HG03460 (cell line): ENCODE measurements at regions not wholly inside any gene's neighbourhood (a gene's known extent, or its start where the extent isn't known, plus 50 kb on each side); places are given as distances from the start of the nearest gene placed in this dataset.

Source experiments
- ATAC-seq: cut with Tn5 transposase; IDR thresholded peaks from one replicate; pipeline ENCODE4 v1.9.1; 2021; ENCODE audit not compliant: unreplicated experiment

DNA sequence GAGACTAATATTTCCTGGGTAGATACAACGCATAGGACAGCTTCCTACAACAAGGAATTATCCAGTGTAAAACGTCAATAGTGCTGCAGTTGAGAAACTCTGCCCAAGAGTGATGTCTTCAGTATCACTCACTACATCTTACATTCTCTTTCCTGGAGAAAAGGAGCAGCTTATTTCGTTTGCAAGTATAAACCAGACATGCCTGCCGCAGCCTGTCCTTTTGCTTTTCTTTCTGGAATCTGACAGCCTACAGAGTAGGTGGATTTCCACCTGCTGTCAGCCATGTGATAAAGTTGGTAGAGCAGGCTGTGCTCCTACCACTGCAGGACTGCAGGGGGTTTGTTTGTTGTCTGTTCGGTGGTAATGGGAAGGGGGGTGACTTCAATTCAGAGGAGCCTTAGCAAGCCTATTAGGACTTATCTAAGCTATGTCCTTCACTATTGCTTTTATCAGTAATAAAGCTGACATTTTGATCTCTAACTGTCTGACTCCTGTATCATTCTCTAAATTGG lies 439.1 kb downstream of the GRB14 start:
- ATAC-seq, result no peak

- no peak for ATAC-seq
Measured at GRCh38 chr2:164178835-164179465, 442.3 kb downstream of the GRB14 start.

GRCh38 chr2:164164602-164165001 lies 428.8 kb upstream of the FIGN start:
- no peak for ATAC-seq

GRCh38 chr2:164155558-164155957 lies 419.8 kb upstream of the FIGN start:
- ATAC-seq, result no peak

DNA sequence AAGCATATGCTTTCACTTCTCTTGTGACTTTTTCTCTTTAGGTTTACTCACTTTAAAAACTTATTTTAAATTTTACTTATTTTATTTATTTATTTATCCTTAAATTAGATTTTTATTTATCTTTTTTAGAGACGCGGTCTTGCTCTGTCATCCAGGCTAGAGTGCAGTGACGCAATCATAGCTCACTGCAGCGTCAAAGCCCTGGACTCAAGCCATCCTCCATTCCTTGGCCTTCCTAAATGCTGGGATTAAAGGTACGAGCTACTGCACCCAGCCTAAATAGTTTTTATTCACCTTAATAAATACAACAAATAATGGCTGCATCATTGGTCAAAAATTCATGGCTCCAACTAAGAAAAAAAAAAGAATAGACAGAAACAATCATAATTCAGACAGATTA lies 415.7 kb upstream of the FIGN start:
- no peak for ATAC-seq

DNA sequence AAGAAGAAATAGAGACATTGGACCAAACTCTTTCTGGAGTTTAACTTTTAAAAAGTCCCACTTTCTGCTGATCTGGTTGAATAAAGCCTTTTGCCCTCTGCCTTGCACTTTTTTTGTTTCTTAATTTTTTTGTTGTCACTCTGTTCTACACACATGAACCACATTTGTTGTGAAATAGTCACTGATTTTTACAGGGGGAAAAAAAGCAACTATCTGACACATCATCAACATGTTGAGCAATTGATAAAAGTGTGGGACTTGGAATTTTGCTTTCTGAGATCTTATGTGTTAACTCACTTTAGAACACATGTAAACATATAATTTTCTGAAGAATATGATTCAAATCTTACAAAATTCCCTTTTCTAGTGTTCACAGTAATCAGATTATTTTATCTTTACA lies 414.8 kb upstream of the FIGN start:
- no peak for ATAC-seq

- no peak for ATAC-seq
Measured at GRCh38 chr2:164146441-164146840, 410.6 kb upstream of the FIGN start.

DNA sequence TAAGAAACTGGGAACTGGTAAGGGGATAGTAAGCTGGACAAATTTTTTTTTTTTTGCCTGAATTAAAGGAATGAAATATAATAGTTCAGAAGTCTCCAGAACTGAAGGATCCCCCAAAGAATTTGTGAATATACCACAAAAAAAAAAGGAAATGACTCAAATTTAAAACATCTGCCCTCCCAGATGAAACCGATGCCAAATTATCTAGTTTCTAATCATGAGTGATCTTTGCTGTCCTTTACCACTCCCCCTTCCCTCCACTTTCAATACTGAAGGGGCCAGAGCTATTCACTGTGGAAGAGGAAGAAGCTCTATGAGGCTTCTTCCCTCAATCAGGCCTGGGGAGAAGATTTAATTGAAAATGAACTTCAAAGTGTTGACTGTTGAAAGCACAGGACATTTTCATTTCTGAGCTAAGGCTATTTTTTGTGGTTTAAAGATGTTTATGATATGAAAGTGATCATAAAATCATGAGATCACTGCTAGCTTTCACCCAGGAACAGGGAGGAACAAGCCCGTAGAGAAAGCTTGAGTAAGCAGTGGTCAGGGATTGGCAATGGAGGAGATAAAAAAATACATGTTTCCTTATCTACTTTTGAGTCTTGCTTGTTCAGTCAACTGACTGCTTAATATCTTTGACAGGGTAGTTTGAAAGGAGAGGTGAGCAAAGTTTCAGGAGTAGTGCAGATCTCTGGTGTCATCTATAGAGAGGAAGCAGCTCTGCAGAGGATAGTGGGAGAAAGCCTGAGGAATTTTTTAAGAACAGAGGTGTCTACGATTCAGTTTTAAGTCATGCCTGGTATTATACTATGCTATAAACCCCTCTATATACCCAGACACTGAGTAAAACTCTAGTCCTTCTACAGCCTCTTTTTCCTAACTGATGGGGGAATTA lies 409.5 kb upstream of the FIGN start:
- no peak for ATAC-seq

- ATAC-seq, result no peak
Measured at GRCh38 chr2:164143183-164143930, 407.5 kb upstream of the FIGN start.

DNA sequence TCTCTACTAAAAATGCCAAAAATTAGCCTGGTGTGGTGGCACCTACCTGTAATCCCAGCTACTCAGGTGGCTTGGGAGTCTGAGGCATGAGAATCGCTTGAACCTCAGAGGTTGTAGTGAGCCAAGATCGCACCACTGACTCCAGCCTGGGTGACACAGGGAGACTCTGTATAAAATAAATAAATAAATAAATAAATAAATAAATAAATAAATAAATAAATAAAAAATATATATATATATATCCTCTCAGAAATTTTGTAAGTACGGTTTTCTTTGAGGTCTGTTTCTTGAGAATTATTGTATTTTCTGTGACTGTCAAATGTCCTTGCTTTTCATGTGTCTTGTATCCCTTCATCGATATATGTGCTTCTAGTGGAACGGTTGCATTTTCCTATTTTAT lies 406.9 kb upstream of the FIGN start:
- no peak for ATAC-seq

DNA sequence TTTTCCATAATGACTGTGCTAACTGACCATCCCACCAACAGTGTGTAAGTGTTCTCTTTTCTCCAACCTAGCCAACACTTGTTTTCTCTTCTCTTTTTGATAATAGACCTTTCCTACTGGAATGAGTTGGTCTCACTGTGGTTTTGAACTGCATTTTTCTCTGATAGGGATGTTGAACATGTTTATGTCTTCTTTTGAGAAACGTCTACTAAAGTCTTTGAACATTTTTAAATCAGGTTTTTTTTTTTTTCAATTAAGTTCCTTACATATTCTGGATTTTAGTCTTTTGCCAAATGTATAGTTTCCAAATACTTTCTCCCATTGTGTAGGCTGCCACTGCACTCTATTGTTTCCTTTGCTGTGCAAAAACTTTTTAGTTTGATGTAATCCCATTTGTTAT lies 405.5 kb upstream of the FIGN start:
- no peak for ATAC-seq

- ATAC-seq, result no peak
Measured at GRCh38 chr2:164138750-164139149, 402.9 kb upstream of the FIGN start.

DNA sequence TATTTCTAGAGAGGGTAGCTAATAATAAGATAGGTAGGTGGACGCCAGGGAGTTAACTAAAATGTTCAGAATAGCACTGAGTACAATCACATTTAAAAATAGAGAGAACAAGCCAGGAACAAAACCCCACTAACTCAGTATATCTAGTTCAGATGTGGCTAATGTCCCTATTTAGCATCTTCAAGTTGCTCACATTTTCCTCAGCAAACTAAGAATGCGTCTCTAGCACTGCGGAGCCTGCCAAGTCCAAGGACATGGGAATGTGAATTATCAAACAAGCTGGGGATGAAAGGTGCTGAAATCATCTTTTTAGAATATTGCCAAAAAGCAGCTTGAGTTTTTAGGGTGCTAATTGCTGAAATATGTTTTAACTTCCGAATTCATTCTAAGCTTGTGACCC lies 398.5 kb upstream of the FIGN start:
- ATAC-seq, result no peak

- ATAC-seq, result no peak
Measured at GRCh38 chr2:164127971-164128527, 392.2 kb upstream of the FIGN start.

GRCh38 chr2:164126960-164127660 lies 391.3 kb upstream of the FIGN start:
- no peak for ATAC-seq

GRCh38 chr2:164115806-164116205 lies 380.0 kb upstream of the FIGN start:
- no peak for ATAC-seq

DNA sequence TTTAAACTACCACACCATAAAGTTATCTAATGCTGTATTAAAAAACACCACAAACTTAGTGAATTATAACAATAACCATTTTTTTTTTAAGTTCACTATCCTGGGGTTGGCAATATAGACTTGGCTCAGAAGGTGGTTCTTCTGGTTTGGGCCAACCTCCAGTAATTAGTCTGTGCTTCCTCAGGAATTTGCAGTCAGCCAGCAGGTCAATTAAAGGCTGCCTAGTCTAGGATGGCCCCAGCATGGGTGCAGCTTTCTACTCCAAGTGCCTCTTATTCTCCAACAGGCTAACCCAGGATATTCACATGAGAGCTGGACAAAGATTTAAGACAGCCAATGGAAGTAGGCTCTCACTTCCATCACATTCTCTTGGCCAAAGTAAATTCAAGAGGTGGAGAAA lies 379.1 kb upstream of the FIGN start:
- ATAC-seq, result no peak

GRCh38 chr2:164112105-164112504 lies 376.3 kb upstream of the FIGN start:
- no peak for ATAC-seq

GRCh38 chr2:164110515-164110914 lies 374.7 kb upstream of the FIGN start:
- no peak for ATAC-seq

GRCh38 chr2:164109006-164109405 lies 373.2 kb upstream of the FIGN start:
- ATAC-seq, result no peak

GRCh38 chr2:164103271-164103670 lies 367.5 kb upstream of the FIGN start:
- ATAC-seq, result no peak
